ENCODE measurements at regions not wholly inside any gene's neighbourhood (a gene's known extent, or its start where the extent isn't known, plus 50 kb on each side); places are given as distances from the start of the nearest gene placed in this dataset.

GRCh38 chr4:22988526-22988925 lies 295.8 kb downstream of the GBA3 start:
- no peak for TF ChIP-seq ZNF175 (CRISPR knock-in tag; IDR thresholded peaks at IDR 0.05; ENCODE audit: low read depth)
- TF ChIP-seq USF1 (CRISPR knock-in tag; IDR thresholded peaks at IDR 0.05) = no peak
- no peak for TF ChIP-seq POLR2AphosphoS2 (IDR thresholded peaks at IDR 0.05; ENCODE audit: low read length)
- no peak for TF ChIP-seq KAT7 (CRISPR knock-in tag; IDR thresholded peaks at IDR 0.05; ENCODE audit: borderline replicate concordance)
- TF ChIP-seq PREB (CRISPR knock-in tag; IDR thresholded peaks at IDR 0.05) = no peak
- no peak for TF ChIP-seq BHLHE40 (IDR thresholded peaks at IDR 0.05; ENCODE audit: low read length)
- no peak for TF ChIP-seq POLR2A (conservative IDR thresholded peaks at IDR 0.05)
- TF ChIP-seq EZH2 (IDR thresholded peaks at IDR 0.05; ENCODE audit: borderline replicate concordance, low read depth, low read length) = no peak
- TF ChIP-seq UBTF (IDR thresholded peaks at IDR 0.05; ENCODE audit: borderline replicate concordance in 1 of 2, low read depth in 2 of 2, low read length in 2 of 2) = no peak
- TF ChIP-seq CEBPG (CRISPR knock-in tag; IDR thresholded peaks at IDR 0.05) = no peak
- no peak for TF ChIP-seq CEBPG (tag; conservative IDR thresholded peaks at IDR 0.05 in 1 of 2, IDR thresholded peaks at IDR 0.05 in 1 of 2)

Measured in K562 (cell line).